DOHH2 (cell line): ENCODE measurements at regions not wholly inside any gene's neighbourhood (a gene's known extent, or its start where the extent isn't known, plus 50 kb on each side); places are given as distances from the start of the nearest gene placed in this dataset.

Experiments
- EZH2phosphoT487 ChIP-seq: fragments of 200-600 bp; sonication (generic); IDR thresholded peaks from 2 replicates; pipeline ENCODE4 v1.6.1; 2017; ENCODE audit warnings: borderline replicate concordance, mild to moderate bottlenecking, antibody characterized with exemption, low read length, moderate library complexity, mixed read lengths
- TF ChIP-seq, protein P1 (sequence below): fragments of 200-600 bp; sonication (generic); IDR thresholded peaks from one replicate; pipeline ENCODE4 v1.5.1; 2014; ENCODE audit warnings: antibody characterized with exemption, mild to moderate bottlenecking, low read depth, low read length; ENCODE audit not compliant: poor library complexity, severe bottlenecking

DNA sequence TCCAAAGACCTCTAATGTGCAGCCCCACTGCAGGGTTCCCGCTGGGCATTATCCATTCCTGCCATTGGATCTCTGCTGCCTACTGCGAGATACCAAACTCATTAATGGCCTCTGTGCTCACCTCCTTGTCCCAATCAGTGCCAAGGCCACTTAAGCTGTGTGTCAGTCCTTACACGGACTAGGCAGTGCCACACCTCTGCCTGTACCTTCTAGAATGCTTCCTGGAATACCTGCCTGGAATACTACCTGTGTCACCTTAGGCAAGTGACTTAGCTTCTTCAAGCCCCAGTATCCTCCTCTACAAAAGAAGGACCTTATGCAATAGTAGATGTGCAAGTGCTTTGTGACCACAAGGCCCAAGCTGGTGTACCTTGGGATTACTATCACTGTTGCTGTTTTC is 100.1 kb downstream of the FOXD2 start:
- TF ChIP-seq, protein P1, sequence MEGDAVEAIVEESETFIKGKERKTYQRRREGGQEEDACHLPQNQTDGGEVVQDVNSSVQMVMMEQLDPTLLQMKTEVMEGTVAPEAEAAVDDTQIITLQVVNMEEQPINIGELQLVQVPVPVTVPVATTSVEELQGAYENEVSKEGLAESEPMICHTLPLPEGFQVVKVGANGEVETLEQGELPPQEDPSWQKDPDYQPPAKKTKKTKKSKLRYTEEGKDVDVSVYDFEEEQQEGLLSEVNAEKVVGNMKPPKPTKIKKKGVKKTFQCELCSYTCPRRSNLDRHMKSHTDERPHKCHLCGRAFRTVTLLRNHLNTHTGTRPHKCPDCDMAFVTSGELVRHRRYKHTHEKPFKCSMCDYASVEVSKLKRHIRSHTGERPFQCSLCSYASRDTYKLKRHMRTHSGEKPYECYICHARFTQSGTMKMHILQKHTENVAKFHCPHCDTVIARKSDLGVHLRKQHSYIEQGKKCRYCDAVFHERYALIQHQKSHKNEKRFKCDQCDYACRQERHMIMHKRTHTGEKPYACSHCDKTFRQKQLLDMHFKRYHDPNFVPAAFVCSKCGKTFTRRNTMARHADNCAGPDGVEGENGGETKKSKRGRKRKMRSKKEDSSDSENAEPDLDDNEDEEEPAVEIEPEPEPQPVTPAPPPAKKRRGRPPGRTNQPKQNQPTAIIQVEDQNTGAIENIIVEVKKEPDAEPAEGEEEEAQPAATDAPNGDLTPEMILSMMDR, result no peak
- no peak for TF ChIP-seq EZH2phosphoT487
